Immature natural killer cell (primary cell): ENCODE measurements at regions not wholly inside any gene's neighbourhood (a gene's known extent, or its start where the extent isn't known, plus 50 kb on each side); places are given as distances from the start of the nearest gene placed in this dataset.
"Not testable (repeated sequence)": the region's sequence is repeated elsewhere in the genome, so short reads cannot be mapped to it uniquely, and the experiment has no call there.

ENCODE experiments used
- DNase-seq, 3 donors: peaks; one replicate each; pipeline ENCODE4 v3.0.0; 2022; ENCODE audit warnings: mixed read lengths in 1 of 3
- H3K27ac Mint-ChIP-seq, 6 donors: one replicate each; pipeline ENCODE4 v1.8.0; 2020; ENCODE audit warnings: mixed read lengths in 6 of 6, mild to moderate bottlenecking in 5 of 6, inconsistent platforms in 4 of 6, moderate library complexity in 3 of 6
- H3K27me3 Mint-ChIP-seq, 3 donors: one replicate each; pipeline ENCODE4 v1.8.0; 2020 to 2021; ENCODE audit warnings: low read depth in 3 of 3, mild to moderate bottlenecking in 3 of 3, mixed read lengths in 3 of 3, moderate library complexity in 3 of 3, inconsistent platforms in 1 of 3
- H3K36me3 Mint-ChIP-seq, 3 donors: one replicate each; pipeline ENCODE4 v1.8.0; 2020; ENCODE audit warnings: mixed read lengths in 3 of 3, inconsistent platforms in 2 of 3, mild to moderate bottlenecking in 2 of 3
- H3K4me1 Mint-ChIP-seq, 2 donors: one replicate each; pipeline ENCODE4 v1.8.0; 2020; ENCODE audit warnings: inconsistent platforms in 2 of 2, mild to moderate bottlenecking in 2 of 2, mixed read lengths in 2 of 2, moderate library complexity in 1 of 2
- H3K4me3 Mint-ChIP-seq, 5 donors: one replicate each; pipeline ENCODE4 v1.8.0; 2020; ENCODE audit warnings: mild to moderate bottlenecking in 5 of 5, mixed read lengths in 5 of 5, inconsistent platforms in 3 of 5, moderate library complexity in 3 of 5
- H3K9me3 Mint-ChIP-seq, 6 donors: one replicate each; pipeline ENCODE4 v1.8.0; 2020; ENCODE audit warnings: mild to moderate bottlenecking in 6 of 6, mixed read lengths in 6 of 6, inconsistent platforms in 4 of 6, moderate library complexity in 3 of 6

GRCh38 chr4:160595646-160596045 is 1492.8 kb downstream of the RAPGEF2 start:
- Mint-ChIP-seq H3K4me1 (no peaks in the 10 kb centered on the region), H3K4me3 (no peak overlapping the region), H3K9me3 (peaks cover 12 to 32% (median 18%) of the 10 kb centered on the region in 6 donors), H3K27me3 (peaks cover 0 to 5% (median 0%) of the 10 kb centered on the region in 3 donors), H3K27ac (no peak overlapping the region), H3K36me3 (no peaks in the 10 kb centered on the region)
- DNase-seq: no peak

- H3K9me3 Mint-ChIP-seq: peaks cover 6 to 38% (median 13%) of the 10 kb centered on the region in 6 donors
- no peaks in the 10 kb centered on the region for H3K36me3 Mint-ChIP-seq
- H3K27ac Mint-ChIP-seq: no peak overlapping the region
- H3K4me1 Mint-ChIP-seq: no peaks in the 10 kb centered on the region
- no peak overlapping the region for H3K4me3 Mint-ChIP-seq
- no peak for DNase-seq
- H3K27me3 Mint-ChIP-seq: no peaks in the 10 kb centered on the region
Observed at GRCh38 chr4:160604541-160604940, 1501.7 kb downstream of the RAPGEF2 start.

GRCh38 chr4:160611181-160611580 is 1508.3 kb downstream of the RAPGEF2 start:
- Mint-ChIP-seq H3K36me3 (peaks cover 0 to 3% (median 0%) of the 10 kb centered on the region in 3 donors), H3K9me3 (peaks cover 5 to 45% (median 15%) of the 10 kb centered on the region in 6 donors), H3K4me3 (no peak overlapping the region), H3K4me1 (no peaks in the 10 kb centered on the region), H3K27ac (no peak overlapping the region), H3K27me3 (no peaks in the 10 kb centered on the region)
- no peak for DNase-seq

- no peak for DNase-seq
- Mint-ChIP-seq H3K4me3 (no peak overlapping the region), H3K27me3 (peaks cover 0 to 2% (median 0%) of the 10 kb centered on the region in 3 donors), H3K27ac (no peak overlapping the region), H3K9me3 (peaks cover 14 to 54% (median 19%) of the 10 kb centered on the region in 6 donors), H3K36me3 (no peaks in the 10 kb centered on the region), H3K4me1 (no peaks in the 10 kb centered on the region)
Observed at GRCh38 chr4:160631044-160631443, 1528.2 kb downstream of the RAPGEF2 start.

GRCh38 chr4:160652790-160653189 is 1511.0 kb downstream of the FSTL5 start:
- Mint-ChIP-seq H3K27me3 (peaks cover 0 to 3% (median 0%) of the 10 kb centered on the region in 3 donors), H3K4me3 (no peak overlapping the region), H3K27ac (no peak overlapping the region), H3K4me1 (no peaks in the 10 kb centered on the region), H3K9me3 (peaks cover 8 to 51% (median 22%) of the 10 kb centered on the region in 6 donors), H3K36me3 (no peaks in the 10 kb centered on the region)
- DNase-seq: no peak

GRCh38 chr4:160675550-160675949 is 1488.2 kb downstream of the FSTL5 start:
- Mint-ChIP-seq H3K27ac (no peak overlapping the region), H3K4me1 (no peaks in the 10 kb centered on the region), H3K4me3 (no peak overlapping the region), H3K9me3 (peaks cover 2 to 38% (median 23%) of the 10 kb centered on the region in 6 donors), H3K36me3 (peaks cover 0 to 3% (median 0%) of the 10 kb centered on the region in 3 donors), H3K27me3 (peaks cover 0 to 2% (median 0%) of the 10 kb centered on the region in 3 donors)
- no peak for DNase-seq

- Mint-ChIP-seq H3K4me3 (no peak overlapping the region), H3K4me1 (no peaks in the 10 kb centered on the region), H3K27me3 (peaks cover 0 to 2% (median 0%) of the 10 kb centered on the region in 3 donors), H3K36me3 (no peaks in the 10 kb centered on the region), H3K27ac (no peak overlapping the region), H3K9me3 (peaks cover 7 to 37% (median 27%) of the 10 kb centered on the region in 6 donors)
- DNase-seq: no peak
Observed at GRCh38 chr4:160685729-160686128, 1478.1 kb downstream of the FSTL5 start.

GRCh38 chr4:160701671-160702070 is 1462.1 kb downstream of the FSTL5 start:
- H3K4me3 Mint-ChIP-seq: no peak overlapping the region
- no peak overlapping the region for H3K27ac Mint-ChIP-seq
- no peaks in the 10 kb centered on the region for H3K4me1 Mint-ChIP-seq
- H3K9me3 Mint-ChIP-seq: peaks cover 2 to 40% (median 29%) of the 10 kb centered on the region in 6 donors
- DNase-seq: no peak
- H3K27me3 Mint-ChIP-seq: peaks cover 0 to 1% (median 0%) of the 10 kb centered on the region in 3 donors
- peaks cover 0 to 6% (median 0%) of the 10 kb centered on the region in 3 donors for H3K36me3 Mint-ChIP-seq

GRCh38 chr4:160709026-160709425 is 1454.8 kb downstream of the FSTL5 start:
- Mint-ChIP-seq H3K27me3 (peaks cover 0 to 1% (median 0%) of the 10 kb centered on the region in 3 donors), H3K4me1 (no peaks in the 10 kb centered on the region), H3K36me3 (no peaks in the 10 kb centered on the region), H3K9me3 (peaks cover 7 to 27% (median 19%) of the 10 kb centered on the region in 6 donors), H3K4me3 (no peak overlapping the region), H3K27ac (no peak overlapping the region)
- DNase-seq: no peak

GRCh38 chr4:160709546-160709945 is 1454.3 kb downstream of the FSTL5 start:
- no peak for DNase-seq
- Mint-ChIP-seq H3K27ac (no peak overlapping the region), H3K4me1 (no peaks in the 10 kb centered on the region), H3K4me3 (no peak overlapping the region), H3K36me3 (no peaks in the 10 kb centered on the region), H3K27me3 (peaks cover 0 to 1% (median 0%) of the 10 kb centered on the region in 3 donors), H3K9me3 (peaks cover 4 to 27% (median 19%) of the 10 kb centered on the region in 6 donors)

GRCh38 chr4:160716551-160716950 is 1447.2 kb downstream of the FSTL5 start:
- Mint-ChIP-seq H3K27me3 (no peaks in the 10 kb centered on the region), H3K4me3 (no peak overlapping the region), H3K4me1 (no peaks in the 10 kb centered on the region), H3K9me3 (peaks cover 7 to 20% (median 12%) of the 10 kb centered on the region in 6 donors), H3K27ac (no peak overlapping the region), H3K36me3 (no peaks in the 10 kb centered on the region)
- no peak for DNase-seq

GRCh38 chr4:160717848-160718247 is 1446.0 kb downstream of the FSTL5 start:
- no peak for DNase-seq
- H3K4me1 Mint-ChIP-seq: no peaks in the 10 kb centered on the region
- no peaks in the 10 kb centered on the region for H3K27me3 Mint-ChIP-seq
- peaks cover 7 to 20% (median 12%) of the 10 kb centered on the region in 6 donors for H3K9me3 Mint-ChIP-seq
- no peaks in the 10 kb centered on the region for H3K36me3 Mint-ChIP-seq
- no peak overlapping the region for H3K27ac Mint-ChIP-seq
- no peak overlapping the region for H3K4me3 Mint-ChIP-seq

- Mint-ChIP-seq H3K36me3 (no peaks in the 10 kb centered on the region), H3K27me3 (no peaks in the 10 kb centered on the region), H3K4me3 (no peak overlapping the region), H3K27ac (no peak overlapping the region), H3K9me3 (peaks cover 2 to 34% (median 11%) of the 10 kb centered on the region in 6 donors), H3K4me1 (no peaks in the 10 kb centered on the region)
- DNase-seq: no peak
Observed at GRCh38 chr4:160724063-160724462, 1439.7 kb downstream of the FSTL5 start.

- Mint-ChIP-seq H3K4me3 (no peak overlapping the region), H3K27ac (no peak overlapping the region), H3K27me3 (no peaks in the 10 kb centered on the region), H3K4me1 (no peaks in the 10 kb centered on the region), H3K36me3 (peaks cover 0 to 7% (median 4%) of the 10 kb centered on the region in 3 donors), H3K9me3 (peaks cover 4 to 68% (median 38%) of the 10 kb centered on the region in 6 donors)
- no peak for DNase-seq
Observed at GRCh38 chr4:160745126-160745525, 1418.7 kb downstream of the FSTL5 start.

- not testable (repeated sequence) for H3K36me3 Mint-ChIP-seq, H3K27me3 Mint-ChIP-seq, DNase-seq, H3K4me1 Mint-ChIP-seq, H3K4me3 Mint-ChIP-seq, H3K27ac Mint-ChIP-seq
- H3K9me3 Mint-ChIP-seq: peaks cover 2 to 64% (median 35%) of the 10 kb centered on the region in 6 donors
Observed at GRCh38 chr4:160746585-160746984, 1417.2 kb downstream of the FSTL5 start.
